Right lobe of liver (tissue), 6 donors: ENCODE measurements at regions not wholly inside any gene's neighbourhood (a gene's known extent, or its start where the extent isn't known, plus 50 kb on each side); places are given as distances from the start of the nearest gene placed in this dataset.

Experiments used
- ATAC-seq, 4 donors: fragments of 200-7000 bp; cut with Tn5 transposase; one replicate each; pipeline ENCODE4 v1.9.1; 2020; ENCODE audit warnings: mild to moderate bottlenecking in 4 of 4, moderate library complexity in 4 of 4
- DNase-seq, 3 donors: peaks; one replicate each; pipeline ENCODE4 v3.0.0-alpha.2; 2020
- H3K27ac ChIP-seq, 3 donors: fragments of 200-600 bp; one replicate each; pipeline ENCODE4 v1.8.0; 2022
- H3K27me3 ChIP-seq, 2 donors: fragments of 200-600 bp; one replicate each; pipeline ENCODE4 v1.8.0; 2022
- H3K36me3 ChIP-seq, 4 donors: fragments of 200-600 bp; sonication (generic) in 1 of 4; one replicate each; pipeline versions ENCODE4 v1.5.1 to v1.8.0; 2017 to 2022; ENCODE audit warnings: control low read depth in 1 of 4
- H3K4me1 ChIP-seq, 4 donors: fragments of 200-600 bp; sonication (generic) in 1 of 4; one replicate each; pipeline versions ENCODE4 v1.5.1 to v1.8.0; 2017 to 2022; ENCODE audit warnings: control low read depth in 1 of 4
- H3K4me3 ChIP-seq, 3 donors: fragments of 200-600 bp; one replicate each; pipeline ENCODE4 v1.8.0; 2022
- H3K9me3 ChIP-seq, 4 donors: fragments of 200-600 bp; sonication (generic) in 1 of 4; one replicate each; pipeline versions ENCODE4 v1.5.1 to v1.8.0; 2017 to 2022; ENCODE audit warnings: control low read depth in 1 of 4
- POLR2A ChIP-seq: fragments of 450-650 bp; IDR thresholded peaks from one replicate; pipeline ENCODE4 v1.6.1; 2017; ENCODE audit warnings: antibody characterized with exemption, mild to moderate bottlenecking
- WGBS: methylation state at CpG from one replicate; pipeline ENCODE4 v1.1.6; 2018; ENCODE audit warnings: low coverage, low lambda C conversion rate; ENCODE audit not compliant: insufficient coverage; ENCODE audit errors: missing lambda C conversion rate; 5-methylcytosine and 5-hydroxymethylcytosine counted together
- intact Hi-C, 2 donors: fragments of 100-400 bp; cut with DNase I; formaldehyde crosslinking; loops; one replicate each; pipeline versions ENCODE4 v1.11.2 to v1.14.1; 2022
- TF ChIP-seq, protein P1 (sequence below), 4 donors: fragments of 200-600 bp in 3 of 4; fragments of 450-650 bp in 1 of 4; IDR thresholded peaks; one replicate each; pipeline versions ENCODE4 v1.5.1 to v1.8.0; 2016 to 2022; ENCODE audit warnings: antibody characterized with exemption in 4 of 4, mild to moderate bottlenecking in 2 of 4
- donor health status: DM: no; HTN: yes; CAD: no.
- donor health status: DM: no; HTN: no; CAD: no.
- donor health status: DM: no; HTN: no; CAD: no.
- donor health status: DM: no; HTN: yes; CAD: no.
- donor health status: DM: no; HTN: yes; CAD: no.

DNA sequence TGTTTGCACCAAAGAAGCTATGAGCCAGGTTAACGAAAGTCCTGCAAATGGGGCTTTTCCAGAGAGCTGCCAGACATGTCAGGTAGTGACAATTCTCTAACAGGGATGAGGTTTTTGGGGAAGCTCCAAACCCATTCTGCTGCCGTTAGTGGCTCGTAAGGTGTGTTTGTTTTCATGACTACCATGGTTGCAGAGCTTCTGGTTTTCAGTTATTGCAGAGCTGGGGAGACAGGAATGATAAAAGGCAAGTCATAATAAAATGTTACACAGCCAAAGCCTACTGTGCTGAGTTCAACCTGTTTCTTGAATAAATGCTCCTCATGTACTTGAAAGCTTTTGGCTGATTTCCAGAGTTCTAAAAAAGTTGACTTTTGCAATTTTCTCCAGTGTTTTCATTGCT, 209.2 kb upstream of the STK17B start:
- H3K36me3 ChIP-seq: no peaks in the 10 kb centered on the region
- H3K27me3 ChIP-seq: no peaks in the 10 kb centered on the region
- H3K4me1 ChIP-seq: no peaks in the 10 kb centered on the region
- H3K9me3 ChIP-seq: peaks cover 0 to 2% (median 0%) of the 10 kb centered on the region in 4 donors
- 74% methylated on average over 3 of the region's 3 CpGs for WGBS
- no peak overlapping the region for H3K4me3 ChIP-seq
- peak overlapping the region in 1 of 3 donors; percentile 51 for H3K27ac ChIP-seq
- DNase-seq (no peak), ATAC-seq (no peak)
- intact Hi-C loops: no loop called here
- TF ChIP-seq POLR2A: no peak
- TF ChIP-seq, protein P1, sequence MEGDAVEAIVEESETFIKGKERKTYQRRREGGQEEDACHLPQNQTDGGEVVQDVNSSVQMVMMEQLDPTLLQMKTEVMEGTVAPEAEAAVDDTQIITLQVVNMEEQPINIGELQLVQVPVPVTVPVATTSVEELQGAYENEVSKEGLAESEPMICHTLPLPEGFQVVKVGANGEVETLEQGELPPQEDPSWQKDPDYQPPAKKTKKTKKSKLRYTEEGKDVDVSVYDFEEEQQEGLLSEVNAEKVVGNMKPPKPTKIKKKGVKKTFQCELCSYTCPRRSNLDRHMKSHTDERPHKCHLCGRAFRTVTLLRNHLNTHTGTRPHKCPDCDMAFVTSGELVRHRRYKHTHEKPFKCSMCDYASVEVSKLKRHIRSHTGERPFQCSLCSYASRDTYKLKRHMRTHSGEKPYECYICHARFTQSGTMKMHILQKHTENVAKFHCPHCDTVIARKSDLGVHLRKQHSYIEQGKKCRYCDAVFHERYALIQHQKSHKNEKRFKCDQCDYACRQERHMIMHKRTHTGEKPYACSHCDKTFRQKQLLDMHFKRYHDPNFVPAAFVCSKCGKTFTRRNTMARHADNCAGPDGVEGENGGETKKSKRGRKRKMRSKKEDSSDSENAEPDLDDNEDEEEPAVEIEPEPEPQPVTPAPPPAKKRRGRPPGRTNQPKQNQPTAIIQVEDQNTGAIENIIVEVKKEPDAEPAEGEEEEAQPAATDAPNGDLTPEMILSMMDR (IDR thresholded peaks at IDR 0.05): no peak

DNA sequence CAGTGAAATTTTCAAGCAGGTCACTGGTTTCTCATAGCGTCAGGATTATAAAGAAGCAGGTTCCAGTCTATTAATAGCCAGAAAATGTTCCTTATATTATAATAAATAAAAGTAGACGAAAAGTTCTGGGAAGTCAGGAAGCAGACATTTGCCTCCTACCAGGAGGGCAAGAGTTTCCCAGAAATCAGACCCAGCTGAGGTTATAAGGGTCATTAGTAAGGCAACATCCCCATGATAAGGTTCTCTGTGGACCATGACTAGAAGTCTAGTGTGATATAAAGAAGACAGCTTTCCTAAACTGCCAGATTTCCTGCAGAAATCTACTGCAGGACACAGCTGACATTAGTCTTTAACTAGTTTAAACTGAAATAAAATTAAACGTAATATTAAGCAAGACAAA, 210.1 kb upstream of the STK17B start:
- H3K27ac ChIP-seq: no peak overlapping the region
- TF ChIP-seq, protein P1 (IDR thresholded peaks at IDR 0.05): no peak
- no peak for TF ChIP-seq POLR2A
- no peaks in the 10 kb centered on the region for H3K4me1 ChIP-seq
- H3K4me3 ChIP-seq: no peak overlapping the region
- WGBS: 37% methylated on average over 3 of the region's 3 CpGs
- H3K36me3 ChIP-seq: no peaks in the 10 kb centered on the region
- intact Hi-C loops: no loop called here
- no peak for DNase-seq
- peaks cover 0 to 2% (median 0%) of the 10 kb centered on the region in 4 donors for H3K9me3 ChIP-seq
- peak; percentile 38 to 76 (median 59) for ATAC-seq
- H3K27me3 ChIP-seq: no peaks in the 10 kb centered on the region

DNA sequence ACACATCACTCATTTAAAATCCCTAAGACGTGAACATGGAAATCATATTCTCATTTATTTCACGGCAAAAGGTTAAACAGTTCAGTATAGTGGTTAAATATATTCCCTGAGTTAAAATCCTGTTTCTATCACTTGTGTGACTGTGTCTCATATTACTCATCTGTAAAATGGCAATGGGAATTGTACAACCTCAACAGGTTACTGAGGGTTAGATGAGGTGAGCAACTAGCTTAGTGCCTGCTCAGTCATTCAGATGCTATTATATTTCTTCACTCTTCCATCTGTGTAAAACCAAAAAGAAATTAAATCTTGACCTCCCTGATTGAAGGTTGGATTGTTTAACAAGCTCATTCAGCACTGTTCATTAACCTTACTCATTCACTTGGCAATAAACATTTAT, 212.4 kb upstream of the STK17B start:
- DNase-seq (no peak), ATAC-seq (no peak)
- H3K27ac ChIP-seq: no peak overlapping the region
- no peak overlapping the region for H3K4me3 ChIP-seq
- intact Hi-C loops: no loop called here
- WGBS: 73% methylated on average over 2 of the region's 2 CpGs
- TF ChIP-seq, protein P1 (IDR thresholded peaks at IDR 0.05): no peak
- TF ChIP-seq POLR2A: no peak
- no peaks in the 10 kb centered on the region for H3K4me1 ChIP-seq
- H3K9me3 ChIP-seq: peaks cover 0 to 2% (median 0%) of the 10 kb centered on the region in 4 donors
- no peaks in the 10 kb centered on the region for H3K27me3 ChIP-seq
- H3K36me3 ChIP-seq: no peaks in the 10 kb centered on the region

DNA sequence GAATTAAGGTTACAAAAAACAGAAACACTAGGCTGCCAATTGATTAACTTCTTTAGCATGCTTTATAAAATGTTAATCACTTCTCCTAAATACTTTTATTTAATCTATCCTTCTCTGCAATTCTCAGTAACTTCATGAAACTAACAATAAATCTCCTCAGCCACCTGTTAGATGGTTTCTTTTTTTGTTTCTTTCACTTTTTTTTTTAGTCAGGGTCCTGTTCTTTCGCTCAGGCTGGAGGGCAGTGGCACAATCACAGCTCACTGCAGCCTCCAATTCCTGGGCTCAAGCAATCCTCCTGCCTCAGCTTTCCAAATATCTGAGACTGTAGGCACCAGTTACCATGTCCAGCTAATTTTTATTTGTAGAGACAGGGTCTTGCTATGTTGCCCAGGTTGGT, 213.4 kb upstream of the STK17B start:
- no peak overlapping the region for H3K27ac ChIP-seq
- 86% methylated on average over 1 of the region's 1 CpG for WGBS
- TF ChIP-seq, protein P1 (IDR thresholded peaks at IDR 0.05): no peak
- no peak for TF ChIP-seq POLR2A
- H3K36me3 ChIP-seq: no peaks in the 10 kb centered on the region
- no peak for ATAC-seq
- no peaks in the 10 kb centered on the region for H3K4me1 ChIP-seq
- intact Hi-C loops: no loop called here
- DNase-seq: no peak
- peaks cover 0 to 2% (median 0%) of the 10 kb centered on the region in 4 donors for H3K9me3 ChIP-seq
- H3K27me3 ChIP-seq: no peaks in the 10 kb centered on the region
- H3K4me3 ChIP-seq: no peak overlapping the region

DNA sequence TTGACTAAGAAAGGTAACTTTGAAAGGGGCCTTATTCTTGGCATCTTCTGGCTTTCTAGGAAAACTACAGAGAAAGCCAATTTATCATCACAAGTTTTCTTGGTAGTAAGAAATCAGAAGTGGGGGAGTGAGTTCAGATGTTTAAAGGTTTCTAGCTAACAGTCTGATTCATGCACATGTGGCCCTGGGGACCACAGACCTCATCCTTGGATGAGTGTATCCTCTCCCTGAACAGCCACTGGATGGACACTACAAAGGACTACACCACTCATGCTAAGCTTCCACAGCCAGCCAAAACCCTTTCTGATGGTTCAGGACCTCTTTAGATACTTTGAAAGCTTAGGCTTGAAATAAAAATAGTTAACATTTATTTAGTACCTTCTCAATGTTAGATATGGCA, 218.3 kb upstream of the STK17B start:
- no peak for TF ChIP-seq POLR2A
- TF ChIP-seq, protein P1 (IDR thresholded peaks at IDR 0.05): no peak
- no peak for ATAC-seq
- intact Hi-C loops: no loop called here

More for the DNA sequence above, 218.3 kb upstream of the STK17B start:
- no peak for DNase-seq
- Histone ChIP-seq H3K27ac (no peak overlapping the region), H3K4me1 (no peaks in the 10 kb centered on the region), H3K4me3 (no peak overlapping the region), H3K9me3 (no peaks in the 10 kb centered on the region), H3K36me3 (no peaks in the 10 kb centered on the region), H3K27me3 (no peaks in the 10 kb centered on the region)
